ENCODE measurements at regions not wholly inside any gene's neighbourhood (a gene's known extent, or its start where the extent isn't known, plus 50 kb on each side); places are given as distances from the start of the nearest gene placed in this dataset.
"Not testable (repeated sequence)": the region's sequence is repeated elsewhere in the genome, so short reads cannot be mapped to it uniquely, and the experiment has no call there.

GRCh38 chr20:22691369-22692118, 107.2 kb upstream of the FOXA2 start:
- peak; percentile 48 for DNase-seq

- DNase-seq, result no peak
These were observed 107.7 kb upstream of the FOXA2 start for GRCh38 chr20:22692119-22692475.

DNA sequence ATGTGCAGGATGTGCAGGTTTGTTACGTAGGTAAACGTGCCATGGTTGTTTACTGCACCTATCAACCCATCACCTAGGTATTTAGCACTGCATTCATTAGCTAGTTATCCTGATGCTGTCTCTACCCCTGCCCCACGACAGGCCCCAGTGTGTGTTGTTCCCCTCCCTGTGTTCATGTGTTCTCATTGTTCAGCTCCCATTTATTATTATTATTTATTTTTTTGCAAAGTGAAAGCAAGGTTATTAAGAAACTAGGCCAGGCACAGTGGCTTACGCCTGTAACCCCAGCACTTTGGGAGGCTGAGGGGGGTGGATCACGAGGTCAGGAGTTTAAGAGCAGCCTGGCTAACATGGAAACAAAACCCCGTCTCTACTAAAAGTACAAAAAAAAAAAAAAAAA, 108.2 kb upstream of the FOXA2 start:
- DNase-seq, result not testable (repeated sequence)

- DNase-seq, result no peak
These were observed 112.4 kb upstream of the FOXA2 start for GRCh38 chr20:22696759-22697158.

GRCh38 chr20:22698259-22698842, 114.0 kb upstream of the FOXA2 start:
- DNase-seq, result no peak

- DNase-seq, result no peak
These were observed 115.0 kb upstream of the FOXA2 start for GRCh38 chr20:22699396-22699795.

DNA sequence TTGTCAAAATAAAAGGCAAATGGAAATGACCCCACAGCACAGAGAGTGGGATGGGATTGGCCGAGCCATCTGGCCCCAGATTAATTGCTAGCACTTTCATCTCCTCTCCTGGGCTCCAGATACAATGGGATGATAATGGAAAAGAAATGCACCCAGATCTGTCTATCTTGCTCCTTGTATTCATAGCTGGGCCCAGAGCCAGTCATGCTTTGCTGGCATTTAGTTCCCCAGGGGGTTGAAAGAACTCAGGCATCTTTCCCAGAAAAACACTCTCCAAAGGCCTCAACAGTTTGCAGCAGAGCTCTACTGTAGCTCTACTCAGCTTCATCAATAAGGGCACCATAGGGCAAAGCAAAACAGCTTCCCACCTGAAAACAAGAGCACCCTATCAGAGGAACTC, 116.0 kb upstream of the FOXA2 start:
- DNase-seq, result no peak

- no peak for DNase-seq
These were observed 117.4 kb upstream of the FOXA2 start for GRCh38 chr20:22701679-22702308.

GRCh38 chr20:22703843-22704242, 119.5 kb upstream of the FOXA2 start:
- no peak for DNase-seq

DNA sequence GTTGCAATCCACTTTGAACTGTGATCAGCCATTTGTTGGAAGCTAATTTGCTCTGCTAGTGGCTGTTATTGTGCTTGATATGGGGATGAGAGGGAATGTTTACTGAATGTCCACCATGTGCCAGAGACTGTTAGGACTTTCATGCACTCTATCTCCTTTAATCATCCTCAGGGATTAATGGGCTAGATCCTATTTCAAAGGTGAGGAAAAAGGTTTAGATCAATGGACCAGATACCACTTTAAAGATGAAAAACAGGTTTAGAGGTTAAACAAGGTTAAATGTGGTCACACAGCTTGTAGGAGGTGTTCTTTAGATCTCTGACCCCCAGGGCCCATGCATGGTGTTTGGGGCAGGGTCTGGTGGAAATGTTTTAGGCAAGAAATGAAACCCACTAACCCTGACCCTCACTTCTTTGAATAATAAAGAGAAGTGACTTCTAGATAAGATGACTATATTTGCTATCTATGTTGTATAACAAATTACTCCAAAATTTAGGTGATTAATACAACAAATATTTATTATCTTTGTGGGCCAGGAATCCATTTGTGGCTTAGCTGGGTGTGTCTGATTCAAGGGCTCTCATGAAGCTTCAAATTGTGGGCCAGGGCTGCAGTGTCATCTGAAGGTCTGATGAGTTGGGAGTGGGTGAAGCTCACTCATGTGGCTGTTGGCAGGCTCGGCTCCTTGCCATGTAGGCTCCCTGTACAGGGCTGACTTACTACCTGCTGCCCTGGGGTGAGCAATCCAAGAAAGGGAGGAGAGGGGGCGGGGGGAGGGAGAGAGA, 127.8 kb upstream of the FOXA2 start:
- no peak for DNase-seq

DNA sequence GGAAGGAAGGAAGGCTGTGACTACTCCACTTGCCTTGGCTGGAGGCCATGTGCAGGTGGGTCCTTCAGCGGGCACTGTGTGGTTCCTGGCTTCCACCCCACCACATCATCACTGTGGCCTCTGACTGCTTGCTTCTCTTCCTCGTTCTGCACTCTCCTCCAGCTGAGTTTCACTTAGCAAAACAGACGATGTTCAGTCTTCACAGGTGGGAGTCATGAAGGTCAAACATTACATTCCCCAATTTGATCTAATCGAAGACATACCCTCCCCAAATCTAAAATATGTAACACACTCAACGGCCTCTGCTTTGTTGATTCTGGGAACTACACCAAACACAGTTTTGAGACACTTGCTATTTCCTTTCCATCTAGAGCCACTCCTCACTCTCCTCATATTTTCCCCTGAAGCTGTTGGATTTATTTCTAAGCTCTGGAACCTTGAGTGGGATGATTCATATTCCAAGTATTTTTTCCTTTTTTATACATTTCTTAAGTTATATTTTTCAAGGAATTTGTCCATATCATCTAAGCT, 132.5 kb upstream of the FOXA2 start:
- no peak for DNase-seq

- no peak for DNase-seq
These were observed 133.1 kb upstream of the FOXA2 start for GRCh38 chr20:22717466-22717865.

DNA sequence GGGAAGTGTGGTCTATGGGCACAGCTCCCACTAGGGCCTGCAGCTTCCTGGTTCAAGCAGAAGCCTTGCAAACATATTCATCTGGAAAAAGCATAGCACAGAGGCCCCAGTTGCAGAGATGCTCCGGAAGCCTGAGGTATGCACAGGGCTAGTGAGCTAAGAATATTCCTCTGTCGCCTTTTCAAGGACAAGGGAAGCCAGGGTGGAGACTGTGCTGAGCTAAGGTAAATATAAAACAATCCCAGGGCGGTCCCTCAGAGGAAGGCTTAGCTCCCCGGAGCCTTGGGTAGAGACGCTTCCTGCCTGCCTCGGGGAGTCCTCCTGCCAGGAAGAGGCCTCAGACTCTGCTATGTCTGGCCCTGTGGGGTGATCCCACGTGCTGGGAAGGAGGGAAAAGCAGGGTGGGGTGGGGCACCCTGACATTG, 134.8 kb upstream of the FOXA2 start:
- DNase-seq, result no peak

DNA sequence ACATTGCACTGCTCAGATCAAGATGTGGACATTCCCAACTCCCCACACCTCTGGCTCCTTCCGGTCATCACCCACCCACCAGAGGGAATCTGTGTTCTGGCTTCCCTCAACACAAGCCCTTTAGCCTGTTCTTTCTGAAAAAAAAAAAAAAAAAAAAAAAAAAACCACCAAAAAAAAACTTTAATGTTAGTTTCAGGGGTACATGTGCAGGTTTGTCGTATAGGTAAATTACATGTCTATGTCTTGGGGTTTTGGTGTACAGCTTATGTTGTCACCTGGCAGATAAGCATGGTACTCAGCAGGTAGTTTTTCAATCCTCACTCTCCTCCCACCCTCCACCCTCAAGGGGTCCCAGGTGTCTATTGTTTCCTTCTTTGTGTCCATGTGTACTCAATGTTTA, 135.8 kb upstream of the FOXA2 start:
- no peak for DNase-seq

- no peak for DNase-seq
These were observed 138.4 kb upstream of the FOXA2 start for GRCh38 chr20:22722811-22723210.

DNA sequence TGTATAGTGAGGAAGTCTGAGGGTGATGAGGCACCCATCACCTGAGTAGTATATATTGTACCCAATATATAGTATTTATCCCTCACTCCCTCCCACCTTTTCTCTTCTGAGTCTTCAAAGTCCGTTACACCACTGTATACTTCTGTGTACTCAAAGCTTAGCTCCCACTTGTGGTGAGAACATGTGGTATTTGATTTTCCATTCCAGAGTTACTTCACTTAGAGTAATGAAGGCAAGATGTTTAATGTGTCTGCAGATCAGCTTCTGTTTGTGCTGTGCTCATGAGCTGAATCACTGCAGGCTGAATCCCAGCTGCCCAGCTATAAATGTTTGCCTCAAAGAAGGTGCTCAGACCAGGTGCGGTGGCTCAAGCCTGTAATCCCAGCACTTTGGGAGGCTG, 139.3 kb upstream of the FOXA2 start:
- no peak for DNase-seq

- DNase-seq, result no peak
These were observed 143.9 kb upstream of the FOXA2 start for GRCh38 chr20:22728146-22728745.

DNA sequence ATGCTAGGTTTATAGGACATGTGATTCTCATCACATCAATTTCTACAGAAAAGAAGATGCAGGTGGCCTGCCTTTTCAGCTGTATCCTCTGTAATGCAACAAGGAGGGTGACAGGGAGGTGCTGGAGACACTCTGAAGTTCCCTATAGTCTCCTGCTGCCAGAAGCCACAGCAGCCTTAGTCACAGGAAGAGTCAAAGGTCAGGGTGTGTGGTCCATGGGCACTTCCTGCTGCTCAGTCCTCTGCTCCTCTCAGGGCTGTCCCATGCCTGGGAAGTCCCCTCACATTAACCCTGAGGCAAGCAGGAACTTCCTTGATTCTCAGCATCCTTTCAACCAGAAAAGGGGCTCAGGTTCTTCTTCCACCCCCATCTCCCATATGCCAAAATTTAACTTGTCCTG, 144.8 kb upstream of the FOXA2 start:
- DNase-seq, result no peak

GRCh38 chr20:22729616-22730236, 145.4 kb upstream of the FOXA2 start:
- DNase-seq, result no peak

DNA sequence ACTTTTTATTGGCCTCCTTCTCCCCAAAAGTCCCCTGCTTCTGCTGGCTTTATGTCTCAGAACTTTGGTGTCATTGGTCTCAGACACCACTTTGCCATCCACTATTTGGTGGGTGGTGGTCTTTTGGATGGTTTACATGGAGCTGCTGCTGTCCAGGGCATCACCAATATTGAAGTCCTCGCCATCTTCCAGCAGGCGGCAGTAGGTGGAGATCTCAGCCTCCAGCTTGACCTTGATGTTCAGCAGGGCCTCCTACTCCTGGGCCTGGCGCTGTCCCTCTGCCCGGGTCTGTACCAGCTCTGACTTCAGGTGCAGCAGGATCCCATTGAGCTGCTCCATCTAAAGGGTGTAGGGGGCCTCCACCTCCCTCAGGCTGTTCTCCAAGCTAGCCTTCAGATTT, 148.4 kb upstream of the FOXA2 start:
- DNase-seq, result no peak

GRCh38 chr20:22734946-22735647, 150.7 kb upstream of the FOXA2 start:
- DNase-seq, result not testable (repeated sequence)

- no peak for DNase-seq
These were observed 156.5 kb upstream of the FOXA2 start for GRCh38 chr20:22740829-22741228.
